ENCODE measurements at regions not wholly inside any gene's neighbourhood (a gene's known extent, or its start where the extent isn't known, plus 50 kb on each side); places are given as distances from the start of the nearest gene placed in this dataset.

- TF ChIP-seq ZNF558 (CRISPR knock-in tag; IDR thresholded peaks at IDR 0.05; ENCODE audit: borderline replicate concordance) (no peak), RFX5 (IDR thresholded peaks at IDR 0.05; ENCODE audit: low read depth, low read length) (no peak), CTCF (CRISPR knock-in tag; IDR thresholded peaks at IDR 0.05) (no peak), ZNF343 (CRISPR knock-in tag; IDR thresholded peaks at IDR 0.05) (no peak), POLR2AphosphoS5 (IDR thresholded peaks at IDR 0.05; ENCODE audit: low read depth, low read length) (no peak), MTF1 (CRISPR knock-in tag; IDR thresholded peaks at IDR 0.05) (no peak), MAX (IDR thresholded peaks at IDR 0.05) (no peak), CEBPB (IDR thresholded peaks at IDR 0.05; ENCODE audit: borderline replicate concordance, low read depth, low read length) (no peak)
Measured at GRCh38 chr18:51687845-51688585, 490.5 kb upstream of the MEX3C start.

Measured in HepG2 (cell line).